HG03135 (cell line): ENCODE measurements at regions not wholly inside any gene's neighbourhood (a gene's known extent, or its start where the extent isn't known, plus 50 kb on each side); places are given as distances from the start of the nearest gene placed in this dataset.

ENCODE experiments used
- ATAC-seq: cut with Tn5 transposase; IDR thresholded peaks from one replicate; pipeline ENCODE4 v1.9.1; 2021; ENCODE audit warnings: mild to moderate bottlenecking, moderate library complexity; ENCODE audit not compliant: unreplicated experiment

DNA sequence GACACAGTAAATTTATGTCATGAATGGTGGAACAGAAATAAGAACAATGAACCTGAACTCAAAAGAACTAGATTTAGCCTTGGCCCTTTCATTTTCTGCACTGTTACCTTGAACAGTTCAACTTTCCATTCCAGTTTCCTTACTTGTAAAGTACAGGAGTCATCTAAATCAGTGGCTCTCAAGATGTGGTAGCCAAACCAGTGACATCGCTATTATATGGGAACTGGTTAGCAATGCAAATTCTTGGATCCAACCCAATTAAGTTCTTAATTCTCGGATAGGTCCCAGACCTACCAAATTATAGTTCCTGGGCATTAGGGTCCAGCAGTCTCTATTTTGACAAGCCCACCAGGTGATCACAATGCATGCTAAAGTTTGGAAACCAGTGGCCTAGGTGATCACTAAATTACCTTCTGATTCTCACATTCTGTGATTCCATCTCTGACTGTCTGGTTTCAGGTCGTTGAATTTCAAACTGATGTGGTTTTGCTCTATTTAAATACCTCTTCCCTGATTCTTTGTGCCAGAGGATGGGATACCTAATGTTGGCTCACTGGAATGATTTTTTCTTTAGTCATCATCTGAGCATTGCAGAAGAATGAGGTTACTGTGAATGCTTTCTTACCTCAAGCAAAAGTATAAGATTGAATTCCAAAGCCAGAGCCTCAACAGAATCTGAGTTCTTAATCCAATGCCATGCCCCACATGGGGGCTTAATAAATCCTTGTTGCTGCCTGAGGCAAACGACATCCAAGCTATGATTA lies 253.8 kb downstream of the ENC1 start:
- no peak for ATAC-seq

DNA sequence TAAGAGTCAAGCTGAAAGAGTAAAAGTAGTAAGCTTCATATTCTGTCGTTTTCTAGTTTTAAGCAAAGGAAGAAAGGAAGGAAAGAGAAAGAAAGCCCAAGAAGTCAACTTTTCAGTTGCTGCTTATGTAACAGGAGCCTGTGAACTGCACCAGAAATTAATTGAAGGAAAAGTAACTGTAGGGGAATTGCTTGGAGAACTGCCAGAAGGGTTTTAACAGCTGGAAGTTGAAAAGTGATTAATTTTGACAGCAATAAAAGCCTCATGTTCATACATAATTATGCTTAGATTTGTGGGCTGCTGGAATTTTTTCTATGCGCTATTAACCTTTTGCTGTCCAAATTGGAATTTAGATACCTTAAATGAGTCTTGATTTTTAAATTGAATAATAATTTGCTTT lies 255.7 kb downstream of the ENC1 start:
- ATAC-seq: no peak

DNA sequence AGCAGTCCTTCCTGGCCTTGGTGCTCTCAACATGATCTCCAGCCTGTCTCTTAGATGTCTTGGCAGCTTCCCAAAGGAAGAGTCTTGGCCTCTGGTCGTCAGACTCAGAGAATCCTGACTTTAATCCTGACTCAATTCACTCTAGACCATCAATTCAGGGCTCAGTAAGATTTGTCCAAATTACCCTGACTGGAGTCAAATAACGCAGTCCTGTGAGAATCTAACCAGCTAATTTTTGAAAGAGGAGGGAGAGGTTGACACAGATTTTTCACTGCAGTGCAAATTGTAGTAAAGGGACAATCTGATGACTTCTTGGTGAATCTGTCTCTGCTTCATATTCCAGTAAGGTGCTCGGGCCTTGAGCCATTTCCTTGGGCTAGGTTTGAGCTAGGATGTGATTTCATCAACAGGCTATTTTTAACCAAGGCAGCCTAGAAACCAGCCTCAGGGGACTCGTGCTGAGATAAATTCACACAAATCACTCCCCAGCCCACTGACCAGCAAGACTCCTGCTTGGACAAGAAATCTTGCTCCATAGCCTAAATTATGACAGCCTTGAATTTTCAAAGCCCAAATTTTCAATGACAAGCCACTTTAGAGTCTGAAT lies 257.4 kb downstream of the ENC1 start:
- no peak for ATAC-seq

DNA sequence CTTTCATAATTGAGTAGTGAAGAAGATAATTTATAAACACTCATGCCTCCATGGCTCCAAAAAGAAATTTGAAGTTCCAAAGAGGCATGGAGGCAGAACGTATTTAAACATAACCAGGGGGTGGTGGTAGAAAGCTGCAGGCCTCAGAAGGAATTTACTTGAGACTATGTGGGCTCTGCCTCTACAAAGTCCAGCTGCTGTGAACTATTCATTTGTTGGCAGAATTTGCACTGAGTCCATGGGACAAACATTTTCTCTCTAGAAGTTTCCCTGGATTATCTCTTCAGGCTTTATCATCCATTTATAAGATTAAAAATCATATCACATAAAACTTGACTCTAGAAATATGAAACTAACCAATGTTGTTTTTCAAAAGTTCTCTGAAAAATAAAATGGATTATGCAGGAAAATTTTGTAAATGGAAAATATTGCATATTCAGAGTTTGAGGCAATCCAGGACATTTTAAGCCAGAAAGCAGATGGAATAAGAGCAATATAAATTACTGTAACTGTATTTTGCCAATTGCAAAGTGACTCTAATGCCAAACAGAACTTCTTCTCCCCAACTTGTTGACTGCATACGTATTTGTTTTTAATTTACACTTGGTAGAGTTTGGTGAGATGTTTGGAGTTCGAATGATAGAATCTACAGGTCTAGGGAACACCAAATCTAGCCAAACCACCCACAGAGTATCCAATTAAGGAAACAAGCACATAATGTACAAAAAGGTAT lies 258.2 kb downstream of the ENC1 start:
- ATAC-seq: no peak

DNA sequence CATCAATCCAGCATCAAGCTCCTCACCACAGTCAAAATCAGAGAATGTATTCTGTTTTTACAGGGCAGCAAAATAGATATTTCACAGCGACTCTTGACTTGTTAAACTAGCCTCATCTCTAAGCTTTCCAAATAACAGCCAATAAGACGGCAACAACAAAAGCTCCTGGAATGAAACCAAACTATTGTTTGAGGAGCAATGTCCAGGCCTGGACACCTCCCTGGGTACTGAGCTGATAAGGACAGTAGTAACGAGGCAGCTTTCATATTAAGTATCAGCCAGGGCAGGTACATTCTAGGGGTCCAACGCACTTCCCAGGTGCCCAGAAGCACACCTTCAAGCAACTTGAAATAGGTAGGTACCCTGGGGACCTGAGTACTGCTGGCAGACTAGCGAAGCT lies 260.3 kb downstream of the ENC1 start:
- no peak for ATAC-seq

DNA sequence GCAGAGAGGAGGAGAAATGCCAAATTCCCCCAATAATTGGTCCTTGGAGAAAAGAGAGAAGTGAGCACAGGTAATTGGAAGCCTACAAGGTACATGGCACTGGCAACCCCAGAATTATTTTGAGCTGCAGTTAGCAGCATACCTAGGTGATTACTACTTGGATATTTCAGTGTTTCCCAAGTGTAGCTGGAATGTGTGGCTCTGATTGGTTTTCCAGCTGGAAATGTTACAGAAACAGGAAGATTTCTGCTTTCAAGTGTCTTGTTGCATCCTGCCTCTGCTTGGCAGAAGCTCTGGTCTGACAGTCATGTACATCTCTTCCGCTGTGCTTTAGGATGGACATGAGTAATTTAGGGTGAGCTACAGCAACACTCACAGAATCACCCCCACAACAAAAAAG lies 262.1 kb downstream of the ENC1 start:
- ATAC-seq: no peak

DNA sequence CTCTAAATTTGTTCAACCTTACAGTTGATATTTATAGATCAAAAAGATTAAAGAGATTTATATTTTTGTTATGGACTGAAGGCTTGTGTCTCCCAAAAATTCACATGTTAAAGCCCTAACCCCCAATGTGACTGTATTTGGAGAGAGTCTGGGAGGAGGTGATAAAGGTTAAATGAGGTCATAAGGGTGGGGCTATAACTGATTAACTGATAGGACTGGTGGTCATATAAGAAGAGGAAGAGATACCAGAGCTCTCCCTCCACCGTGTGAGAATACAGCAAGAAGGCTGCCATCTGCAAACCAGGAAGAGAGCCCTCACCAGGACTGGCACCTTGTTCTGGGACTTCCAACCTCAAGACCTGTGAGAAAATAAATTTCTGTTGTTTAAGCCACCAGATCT lies 264.3 kb downstream of the ENC1 start:
- no peak for ATAC-seq

DNA sequence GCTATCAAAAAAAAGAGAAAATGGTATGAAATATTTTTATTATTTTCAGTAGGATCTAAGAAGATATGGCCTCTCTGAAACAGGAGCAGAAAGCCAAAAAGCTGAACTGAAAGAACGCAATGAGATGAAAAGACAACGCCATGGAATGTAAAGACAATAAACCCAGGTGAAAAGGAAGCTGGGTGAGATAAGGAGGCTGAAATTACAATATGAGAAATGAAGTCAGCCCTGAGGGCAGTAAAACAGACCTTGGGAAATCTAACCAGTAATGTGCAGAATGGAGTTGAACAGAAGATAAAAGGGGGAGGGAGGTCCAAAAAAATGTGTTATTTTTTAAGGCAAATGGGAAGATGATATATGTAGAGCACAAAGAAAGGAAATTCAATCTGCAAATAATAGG lies 265.3 kb downstream of the ENC1 start:
- ATAC-seq: no peak

DNA sequence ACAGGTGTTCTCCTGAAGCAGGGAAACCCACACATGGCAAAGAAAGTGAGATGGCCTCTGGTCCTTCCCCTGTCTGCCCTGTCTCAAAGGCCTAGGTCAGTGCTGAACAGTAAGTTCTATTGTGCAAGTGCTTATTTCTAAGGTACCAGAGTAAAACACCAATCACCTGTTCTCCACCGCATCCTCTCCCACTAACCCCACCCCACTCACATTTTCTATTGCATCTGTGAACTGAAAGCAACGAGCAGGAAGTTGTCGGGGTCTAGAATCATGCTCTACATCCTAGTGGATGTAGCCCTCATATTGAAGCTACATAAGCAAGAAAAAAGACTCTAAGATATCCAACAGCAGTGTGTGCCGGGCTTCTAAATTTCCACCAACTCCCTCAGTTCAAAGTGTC lies 265.9 kb downstream of the ENC1 start:
- ATAC-seq: no peak

DNA sequence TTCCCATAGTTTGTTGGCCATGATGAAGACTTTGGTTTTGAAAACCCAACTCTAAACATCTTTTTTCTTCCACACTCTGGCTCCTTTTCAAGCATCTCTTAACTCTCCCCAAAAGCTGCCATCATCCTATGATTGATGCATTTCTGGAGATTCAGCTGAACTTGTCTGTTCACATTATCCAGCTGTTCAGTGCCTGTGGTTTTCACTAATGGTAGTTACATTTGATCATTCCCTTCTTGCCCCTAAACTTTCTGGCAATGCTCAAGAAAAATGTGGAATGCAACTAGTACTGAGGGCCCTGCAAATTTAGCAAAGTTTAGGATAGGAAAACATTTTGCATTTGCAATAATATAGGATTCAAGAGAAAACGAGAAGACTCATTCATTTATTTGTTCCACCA lies 267.5 kb downstream of the ENC1 start:
- ATAC-seq: no peak

DNA sequence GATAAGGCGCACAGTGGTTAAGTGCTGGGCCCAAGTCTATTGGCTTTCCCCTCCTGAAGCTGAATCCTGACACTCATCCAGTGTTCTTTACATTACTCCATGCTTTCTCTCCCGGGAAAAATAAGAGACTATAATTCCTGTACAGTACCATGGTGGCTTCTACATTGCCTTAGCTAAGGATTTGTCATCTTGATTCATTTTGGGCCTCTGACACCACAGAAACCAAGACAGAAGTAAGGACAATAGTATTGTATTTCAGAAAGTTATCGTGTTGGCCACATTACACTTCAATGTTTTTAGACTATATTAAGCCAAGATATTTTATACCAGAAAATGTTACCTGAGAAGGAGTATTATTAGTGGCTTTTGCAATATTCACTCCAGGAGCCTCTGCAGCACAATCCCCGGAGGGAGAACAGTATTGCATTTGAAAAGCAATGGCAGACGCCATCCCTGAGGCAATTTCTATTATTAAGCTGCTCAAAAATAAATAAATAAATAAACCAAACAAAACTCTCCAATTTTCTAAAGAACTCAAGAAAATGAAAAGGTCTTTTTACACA lies 267.9 kb downstream of the ENC1 start:
- no peak for ATAC-seq

DNA sequence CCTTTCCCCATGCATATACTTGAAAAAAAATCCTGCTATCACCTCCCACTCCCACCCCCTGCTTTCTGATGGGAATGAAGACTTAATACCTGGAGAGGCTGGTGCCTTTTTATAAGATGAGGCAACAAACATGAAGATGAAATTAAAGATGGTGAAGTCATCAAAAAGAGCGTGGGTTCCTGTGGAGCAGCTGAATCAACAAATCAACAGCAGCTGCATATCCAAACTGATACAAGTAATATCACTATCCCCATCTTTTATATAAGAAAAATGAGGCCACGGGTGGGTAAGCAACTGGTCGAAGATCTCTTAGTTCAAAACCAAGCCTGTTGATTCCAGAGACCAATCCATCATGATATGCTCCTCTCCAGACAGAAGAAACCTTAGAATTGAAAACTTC lies 268.5 kb downstream of the ENC1 start:
- no peak for ATAC-seq

DNA sequence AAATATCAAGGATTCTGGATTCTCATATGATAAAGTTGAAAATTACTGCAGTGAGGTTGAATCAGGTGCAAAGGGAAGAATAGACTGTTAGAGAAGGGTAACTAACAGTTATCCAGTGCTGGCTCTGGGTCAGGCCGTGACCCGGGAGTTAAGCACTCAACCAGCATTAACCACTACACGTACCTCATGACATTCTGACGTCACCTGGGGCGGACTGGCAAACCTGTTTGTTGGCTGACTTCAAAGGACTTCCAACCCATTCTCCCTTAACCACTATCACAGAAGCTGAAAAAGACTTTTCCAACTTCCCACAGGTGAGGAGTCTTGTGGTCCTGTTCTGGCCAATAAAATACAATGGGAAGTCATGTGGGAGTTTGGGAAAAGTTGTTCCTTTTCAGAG lies 268.9 kb downstream of the ENC1 start:
- no peak for ATAC-seq

DNA sequence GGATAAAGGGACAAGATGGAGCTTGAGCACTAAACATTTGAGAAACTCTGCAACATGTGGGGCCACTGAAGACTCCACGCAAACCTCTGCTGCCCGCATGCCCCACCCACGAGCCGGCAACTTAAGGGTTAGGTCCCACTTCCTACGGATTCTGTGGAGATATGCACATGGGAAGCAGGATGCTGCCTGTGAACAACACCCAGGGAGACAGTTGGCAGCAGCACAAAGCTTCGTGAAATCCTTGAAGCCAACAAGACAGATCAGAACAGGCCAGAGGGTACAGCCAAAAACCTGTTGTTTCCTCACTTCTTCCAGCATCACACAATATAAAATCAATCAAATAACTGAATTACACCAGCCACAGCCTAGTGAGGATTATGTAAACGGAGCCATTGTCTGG lies 270.4 kb downstream of the ENC1 start:
- no peak for ATAC-seq

DNA sequence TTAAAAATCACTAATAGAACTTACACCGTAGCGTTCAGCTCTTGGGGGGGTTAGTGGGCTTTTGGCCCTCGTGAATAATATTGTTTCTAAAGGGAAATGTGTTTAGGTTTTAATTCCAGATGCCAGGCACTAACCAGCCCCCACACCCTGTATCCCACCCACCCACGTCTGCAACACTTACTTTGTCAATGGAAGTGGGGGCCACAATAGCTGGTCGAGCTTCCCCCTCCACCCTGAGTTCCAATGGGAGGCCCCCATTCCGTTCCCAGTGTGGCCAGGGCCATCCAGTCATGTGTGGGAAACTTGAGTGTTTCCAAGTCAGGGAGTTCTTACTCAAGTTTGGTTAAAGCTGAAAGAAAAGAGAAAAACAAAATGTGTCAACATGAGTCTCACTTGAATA lies 271.4 kb downstream of the ENC1 start:
- ATAC-seq: no peak

DNA sequence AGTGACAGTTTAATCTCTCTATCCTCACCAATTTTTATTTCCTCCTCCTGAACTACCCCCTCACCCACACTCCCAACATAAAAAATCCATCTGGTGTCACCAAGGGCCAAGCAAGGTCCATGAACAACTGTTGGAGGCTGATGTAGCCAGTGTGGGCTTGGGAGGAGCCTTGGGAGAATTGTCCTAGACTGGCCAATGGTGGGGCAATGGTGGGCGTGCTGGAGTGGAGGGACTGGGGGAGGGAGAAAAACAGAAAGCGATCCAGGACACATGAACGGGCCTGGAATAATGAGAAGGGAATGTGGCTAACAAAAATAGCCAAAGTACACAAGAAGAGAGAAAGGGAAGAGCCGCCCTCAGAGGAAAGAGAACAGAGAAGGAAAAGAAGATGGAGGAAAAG lies 272.6 kb downstream of the ENC1 start:
- ATAC-seq: no peak

DNA sequence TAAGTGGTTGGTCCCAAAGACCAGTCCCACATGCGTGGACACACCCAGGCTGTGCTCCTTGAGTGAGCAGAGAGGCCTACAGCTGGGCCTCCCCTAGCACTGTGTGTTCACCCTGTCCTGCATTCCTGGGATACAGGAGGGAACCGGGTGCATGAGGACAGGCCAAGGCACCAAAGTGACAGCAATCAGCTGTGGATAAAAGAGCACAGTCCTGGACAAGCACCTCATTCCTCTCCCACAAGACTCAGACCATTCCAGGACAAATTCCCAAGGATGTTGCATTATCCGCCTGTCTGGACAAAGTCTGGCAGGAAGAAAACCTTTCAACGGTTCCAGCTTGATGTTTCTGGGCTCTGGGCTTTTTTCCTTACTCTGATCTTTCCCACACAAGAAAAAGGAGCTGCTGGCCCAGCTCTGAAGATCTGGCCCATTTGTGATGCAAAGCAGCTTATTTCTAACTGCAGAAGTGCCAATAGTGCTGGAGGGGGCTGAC lies 273.2 kb downstream of the ENC1 start:
- no peak for ATAC-seq

DNA sequence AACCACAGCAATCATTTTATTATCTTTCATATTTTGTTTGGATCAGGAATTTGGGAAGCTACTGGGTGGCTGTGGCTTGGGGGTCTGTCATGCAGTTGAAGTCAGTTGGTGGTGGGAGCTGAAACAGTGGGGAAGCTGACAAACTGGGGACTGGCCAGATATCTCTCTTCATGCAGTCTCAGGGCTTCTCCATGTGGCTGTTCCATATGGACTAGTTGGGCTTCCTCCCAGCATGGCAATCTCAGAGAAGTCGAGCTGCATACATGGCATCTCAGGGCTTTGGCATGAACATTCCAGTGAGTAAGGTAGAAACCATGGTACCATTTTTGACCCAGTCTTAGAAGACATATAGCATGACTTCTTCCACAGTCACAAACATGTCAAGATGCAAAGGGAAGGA lies 274.8 kb downstream of the ENC1 start:
- no peak for ATAC-seq

DNA sequence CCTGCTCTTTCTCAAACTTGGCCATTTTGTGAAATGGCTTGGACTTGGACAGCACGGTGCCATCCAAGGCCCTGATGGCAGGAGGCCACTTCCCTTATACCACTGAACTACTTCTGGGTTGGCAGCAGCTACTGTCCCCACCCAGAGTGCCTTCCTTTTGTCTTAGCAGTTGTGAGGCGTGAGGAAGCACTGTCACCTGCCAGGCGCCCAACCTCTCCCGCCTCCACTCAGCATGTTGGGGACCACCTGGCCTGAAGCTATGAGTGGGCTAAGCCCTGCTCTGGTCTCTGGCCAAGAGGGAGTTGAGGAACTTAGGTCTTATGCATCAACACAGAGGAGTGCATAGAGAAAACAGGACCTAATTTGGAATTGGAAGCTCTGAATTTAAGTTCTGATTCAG lies 276.0 kb downstream of the ENC1 start:
- no peak for ATAC-seq

DNA sequence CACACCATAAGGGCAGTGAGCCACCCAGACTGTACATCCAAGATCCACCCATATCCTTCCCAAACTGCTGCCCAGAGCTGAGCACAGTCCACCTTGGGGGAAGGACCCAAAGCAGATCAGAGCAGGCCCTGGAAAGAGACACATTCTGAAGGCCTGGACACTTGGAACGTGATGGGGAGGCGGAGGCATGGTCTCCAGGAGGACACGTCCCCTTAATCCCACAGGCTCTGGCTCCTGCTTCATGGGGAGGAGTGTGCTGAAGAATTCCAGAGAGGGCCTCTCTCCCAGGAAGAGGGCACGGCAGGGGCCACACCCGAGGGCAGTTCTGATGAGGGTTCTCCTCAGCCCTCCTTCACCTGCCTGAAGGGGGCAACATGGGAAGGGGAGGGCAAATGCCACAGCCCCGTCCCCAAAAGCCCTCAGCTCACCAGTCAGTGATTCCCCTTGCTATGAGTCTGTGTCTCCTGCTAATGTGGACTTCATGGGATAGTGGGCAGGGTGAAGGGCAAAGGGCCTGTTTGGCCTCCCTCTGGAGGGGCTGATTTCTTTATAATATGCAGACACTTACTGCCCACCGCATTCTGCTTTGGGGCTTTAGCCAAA lies 276.8 kb downstream of the ENC1 start:
- no peak for ATAC-seq
